Gastrocnemius medialis (tissue), 4 donors: ENCODE measurements at regions not wholly inside any gene's neighbourhood (a gene's known extent, or its start where the extent isn't known, plus 50 kb on each side); places are given as distances from the start of the nearest gene placed in this dataset.

ENCODE experiments used
- CTCF ChIP-seq, 5 experiments: fragments of 450-650 bp in 3 of 5; fragments of 200-600 bp in 2 of 5; sonication (generic) in 2 of 5; IDR thresholded peaks in 4 of 5; conservative IDR thresholded peaks in 1 of 5; 1 replicate in 4 of 5; 2 replicates in 1 of 5; pipeline ENCODE4 v1.5.1; 2016 to 2019; ENCODE audit warnings: antibody characterized with exemption in 5 of 5, mild to moderate bottlenecking in 3 of 5, moderate library complexity in 3 of 5
- POLR2A ChIP-seq, 2 donors: fragments of 450-650 bp; IDR thresholded peaks; one replicate each; pipeline ENCODE4 v1.6.1; 2017; ENCODE audit warnings: antibody characterized with exemption in 2 of 2, mild to moderate bottlenecking in 2 of 2, moderate library complexity in 2 of 2

- no peak for TF ChIP-seq CTCF (IDR thresholded peaks at IDR 0.05 in 4 of 5, conservative IDR thresholded peaks at IDR 0.05 in 1 of 5)
- TF ChIP-seq POLR2A (IDR thresholded peaks at IDR 0.05), result no peak
Observed at GRCh38 chr22:49170053-49170452, 657.6 kb downstream of the BRD1 start.
